NCI-H446 (cell line): ENCODE measurements at regions not wholly inside any gene's neighbourhood (a gene's known extent, or its start where the extent isn't known, plus 50 kb on each side); places are given as distances from the start of the nearest gene placed in this dataset.
"Not testable (repeated sequence)": the region's sequence is repeated elsewhere in the genome, so short reads cannot be mapped to it uniquely, and the experiment has no call there.

Experiments used
- DNase-seq, 2 experiments: peaks; one replicate each; lab custom pipeline; 2025; lab: John Stamatoyannopoulos, UW

DNA sequence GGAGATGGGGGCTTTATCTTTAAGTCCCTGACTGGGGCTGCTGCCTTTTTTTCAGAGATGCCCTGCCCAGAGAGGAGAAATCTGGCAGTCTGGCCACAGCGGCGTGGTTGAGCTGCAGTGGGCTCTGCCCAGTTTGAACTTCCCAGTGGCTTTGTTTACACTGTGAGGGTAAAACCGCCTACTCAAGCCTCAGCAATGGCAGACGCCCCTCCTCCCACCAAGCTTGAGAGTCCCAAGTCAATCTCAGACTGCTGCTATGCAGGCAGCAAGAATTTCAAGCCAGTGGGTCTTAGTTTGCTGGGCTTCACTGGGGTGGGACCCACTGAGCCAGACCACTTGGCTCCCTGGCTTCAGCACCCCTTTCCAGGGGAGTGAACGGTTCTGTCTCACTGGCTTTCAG is 76.4 kb upstream of the DNAJC1 start:
- not testable (repeated sequence) for DNase-seq

DNA sequence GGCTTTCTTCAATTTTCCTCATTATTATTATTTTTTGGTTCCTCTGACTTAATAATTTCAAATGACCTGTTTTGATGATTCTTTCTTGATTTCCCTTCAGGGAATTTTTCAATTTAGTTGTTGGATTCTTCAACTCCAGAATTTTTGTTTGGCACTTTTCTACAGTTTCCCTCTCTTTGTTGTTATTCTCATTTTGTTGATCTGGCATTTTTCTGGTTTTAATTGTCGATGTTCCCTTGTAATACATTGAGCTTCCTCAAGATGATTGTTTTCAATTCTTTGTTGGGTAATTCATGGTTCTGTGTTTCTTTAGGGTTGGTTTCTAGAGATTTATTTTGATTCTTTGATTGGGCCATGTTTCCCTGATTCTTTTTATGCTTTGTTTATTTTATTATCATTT is 67.8 kb upstream of the DNAJC1 start:
- DNase-seq = no peak

DNA sequence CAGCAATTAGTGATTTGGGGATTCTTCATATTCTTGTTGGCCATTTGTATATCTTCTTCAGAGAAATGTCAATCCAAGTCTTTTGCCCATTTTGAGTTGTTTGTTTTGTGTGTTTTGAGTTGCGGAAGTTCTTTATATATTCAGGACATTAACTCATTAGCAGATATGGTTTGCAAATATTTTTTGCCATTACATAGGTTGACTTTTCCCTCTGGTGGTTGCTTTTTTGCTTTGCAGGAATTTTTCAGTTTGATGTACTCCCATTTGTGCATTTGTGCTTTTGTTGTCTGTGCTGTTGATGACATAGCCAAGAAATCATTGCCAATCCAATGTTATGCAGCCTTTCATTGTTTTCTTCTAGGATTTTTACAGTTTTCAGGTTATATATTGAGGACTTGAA is 63.6 kb upstream of the DNAJC1 start:
- DNase-seq = no peak

DNA sequence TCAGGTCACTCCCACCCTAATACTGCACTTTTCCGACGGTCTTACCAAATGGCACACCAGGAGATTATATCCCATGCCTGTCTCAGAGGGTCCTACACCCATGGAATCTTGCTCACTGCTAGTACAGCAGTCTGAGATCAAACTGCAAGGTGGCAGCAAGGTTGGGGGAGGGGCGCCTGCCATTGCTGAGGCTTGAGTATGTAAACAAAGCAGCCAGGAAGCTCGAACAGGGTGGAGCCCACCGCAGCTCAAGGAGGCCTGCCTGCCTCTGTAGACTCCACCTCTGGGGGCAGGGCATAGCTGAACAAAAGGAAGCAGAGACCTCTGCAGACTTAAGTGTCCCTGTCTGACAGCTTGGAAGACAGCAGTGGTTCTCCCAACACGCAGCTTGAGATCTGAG is 57.5 kb upstream of the DNAJC1 start:
- DNase-seq = not testable (repeated sequence)

DNA sequence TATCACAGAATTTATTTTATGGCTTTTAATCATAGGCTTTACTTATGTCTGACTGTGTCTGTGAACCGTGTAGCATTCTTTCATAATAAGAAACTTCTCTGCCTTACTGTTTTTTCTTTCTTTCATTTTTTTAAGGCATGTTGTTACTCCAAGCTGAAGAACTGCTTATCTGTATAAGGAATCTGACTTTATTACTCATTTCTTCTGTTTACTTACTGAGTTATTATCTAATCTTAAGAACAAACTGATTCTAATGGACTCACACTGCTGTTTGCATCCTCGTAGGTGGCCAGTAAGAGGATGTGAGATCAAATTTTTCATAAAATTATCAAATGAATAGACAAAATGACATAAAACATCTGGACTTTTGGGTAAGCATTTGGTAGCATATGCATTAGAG is 54.7 kb upstream of the DNAJC1 start:
- no peak for DNase-seq

DNA sequence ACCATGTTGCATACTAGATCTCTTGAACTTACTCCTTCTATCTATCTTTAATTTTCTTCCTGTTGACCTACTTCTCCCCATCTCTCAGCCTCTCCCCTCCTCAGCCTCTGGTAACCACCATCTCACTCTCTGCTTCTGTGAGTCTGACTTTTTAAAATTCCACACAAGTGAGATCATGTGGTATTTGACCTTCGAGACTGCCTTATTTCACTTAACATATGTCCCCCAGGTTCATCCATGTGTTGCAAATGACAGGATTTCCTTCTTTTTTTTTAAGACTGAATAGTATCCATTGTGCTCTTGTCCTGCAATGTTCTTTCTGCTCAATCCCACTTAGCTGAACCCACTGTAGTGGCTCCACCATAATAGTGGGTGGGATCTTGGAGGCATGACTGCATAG is 51.4 kb upstream of the DNAJC1 start:
- no peak for DNase-seq
